Tibial nerve (tissue), 4 donors: ENCODE measurements at regions not wholly inside any gene's neighbourhood (a gene's known extent, or its start where the extent isn't known, plus 50 kb on each side); places are given as distances from the start of the nearest gene placed in this dataset.

Experiments used
- DNase-seq, 2 donors: peaks; one replicate each; pipeline ENCODE4 v3.0.0-alpha.2; 2019; ENCODE audit warnings: low spot score in 2 of 2
- H3K27ac ChIP-seq, 4 donors: fragments of 200-600 bp; sonication (generic) in 3 of 4; one replicate each; pipeline ENCODE4 v1.5.1; 2017 to 2019; ENCODE audit warnings: mild to moderate bottlenecking in 1 of 4
- H3K27me3 ChIP-seq, 2 donors: fragments of 200-600 bp; sonication (generic) in 1 of 2; one replicate each; pipeline versions ENCODE4 v1.5.1 to v1.6.0; 2017 to 2019
- H3K36me3 ChIP-seq, 3 donors: fragments of 200-600 bp; sonication (generic); one replicate each; pipeline ENCODE4 v1.5.1; 2018 to 2019
- H3K4me1 ChIP-seq, 4 donors: fragments of 200-600 bp; sonication (generic) in 3 of 4; one replicate each; pipeline ENCODE4 v1.5.1; 2017 to 2019
- H3K4me3 ChIP-seq, 4 donors: fragments of 200-600 bp; sonication (generic) in 3 of 4; one replicate each; pipeline ENCODE4 v1.5.1; 2017 to 2019; ENCODE audit warnings: mild to moderate bottlenecking in 1 of 4, moderate library complexity in 1 of 4
- H3K9me3 ChIP-seq, 4 donors: fragments of 200-600 bp; sonication (generic) in 3 of 4; one replicate each; pipeline ENCODE4 v1.5.1; 2017 to 2019
- CTCF ChIP-seq, 5 experiments: fragments of 200-600 bp in 3 of 5; fragments of 450-650 bp in 2 of 5; sonication (generic) in 3 of 5; IDR thresholded peaks; one replicate each; pipeline ENCODE4 v1.5.1; 2016 to 2019; ENCODE audit warnings: antibody characterized with exemption in 5 of 5, mild to moderate bottlenecking in 3 of 5, moderate library complexity in 2 of 5
- EP300 ChIP-seq, 2 donors: sonication (generic); formaldehyde crosslinking; IDR thresholded peaks; one replicate each; pipeline ENCODE4 v1.6.1; 2017; ENCODE audit warnings: antibody characterized with exemption in 2 of 2, mild to moderate bottlenecking in 1 of 2
- POLR2A ChIP-seq, 2 donors: fragments of 450-650 bp; IDR thresholded peaks; one replicate each; pipeline ENCODE4 v1.6.1; 2017; ENCODE audit warnings: antibody characterized with exemption in 2 of 2, mild to moderate bottlenecking in 2 of 2, moderate library complexity in 2 of 2
- WGBS, 2 donors: methylation state at CpG; one replicate each; pipeline ENCODE4 v1.1.5; 2018; 5-methylcytosine and 5-hydroxymethylcytosine counted together

GRCh38 chr5:54404568-54404967, 50.9 kb upstream of the HSPB3 start:
- DNase-seq, result no peak
- Histone ChIP-seq H3K36me3 (no peaks in the 10 kb centered on the region), H3K4me3 (no peak overlapping the region), H3K27ac (peak overlapping the region in 2 of 4 donors; percentile 37 to 63), H3K4me1 (peaks cover 0 to 15% (median 0%) of the 10 kb centered on the region in 4 donors), H3K9me3 (no peaks in the 10 kb centered on the region), H3K27me3 (no peaks in the 10 kb centered on the region)
- 32 to 36% methylated on average over 3 of the region's 3 CpGs for WGBS, 2 donors
- no peak for TF ChIP-seq CTCF (IDR thresholded peaks at IDR 0.05)
- TF ChIP-seq POLR2A (IDR thresholded peaks at IDR 0.05), result no peak
- no peak for TF ChIP-seq EP300 (IDR thresholded peaks at IDR 0.05)

- no peak overlapping the region for H3K4me3 ChIP-seq
- TF ChIP-seq POLR2A (IDR thresholded peaks at IDR 0.05) (no peak), CTCF (IDR thresholded peaks at IDR 0.05) (no peak), EP300 (IDR thresholded peaks at IDR 0.05) (no peak)
- H3K27me3 ChIP-seq, result no peaks in the 10 kb centered on the region
- WGBS, 2 donors, result 72 to 81% methylated on average over 4 of the region's 4 CpGs
- H3K27ac ChIP-seq, result peak overlapping the region in 2 of 4 donors; percentile 37 to 63
- H3K9me3 ChIP-seq, result no peaks in the 10 kb centered on the region
- H3K4me1 ChIP-seq, result peaks cover 0 to 15% (median 0%) of the 10 kb centered on the region in 4 donors
- H3K36me3 ChIP-seq, result no peaks in the 10 kb centered on the region
- no peak for DNase-seq
These were observed 51.5 kb upstream of the HSPB3 start for GRCh38 chr5:54403885-54404416.

DNA sequence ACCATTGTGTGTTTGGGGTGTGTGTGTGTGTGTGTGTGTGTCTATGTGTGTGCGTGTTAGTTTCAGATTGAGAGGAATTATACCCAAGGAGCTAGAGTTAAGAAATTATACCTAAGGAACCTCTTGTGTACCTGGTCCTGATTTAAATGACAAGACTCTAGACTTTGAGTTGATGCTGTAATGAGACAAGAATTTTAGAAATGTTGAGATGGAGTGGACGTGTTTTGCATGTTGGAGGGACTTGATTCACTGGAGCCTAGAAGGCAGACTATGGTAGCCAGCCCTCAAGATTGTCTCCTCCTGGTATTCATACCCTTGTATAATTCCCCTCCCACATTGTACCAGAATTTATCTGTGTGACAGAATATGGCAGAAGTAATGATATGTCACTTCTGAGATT, 52.4 kb upstream of the HSPB3 start:
- DNase-seq, result no peak
- no peak overlapping the region for H3K4me3 ChIP-seq
- H3K9me3 ChIP-seq, result no peaks in the 10 kb centered on the region
- TF ChIP-seq CTCF (IDR thresholded peaks at IDR 0.05) (no peak), POLR2A (IDR thresholded peaks at IDR 0.05) (no peak), EP300 (IDR thresholded peaks at IDR 0.05) (no peak)
- no peaks in the 10 kb centered on the region for H3K36me3 ChIP-seq
- H3K4me1 ChIP-seq, result peaks cover 0 to 15% (median 0%) of the 10 kb centered on the region in 4 donors
- 79 to 85% methylated on average over 2 of the region's 2 CpGs for WGBS, 2 donors
- H3K27me3 ChIP-seq, result no peaks in the 10 kb centered on the region
- peak overlapping the region in 1 of 4 donors; percentile 63 for H3K27ac ChIP-seq

- no peaks in the 10 kb centered on the region for H3K36me3 ChIP-seq
- no peak overlapping the region for H3K4me3 ChIP-seq
- DNase-seq, result no peak
- 31 to 42% methylated on average over 2 of the region's 2 CpGs for WGBS, 2 donors
- no peak overlapping the region for H3K27ac ChIP-seq
- no peaks in the 10 kb centered on the region for H3K9me3 ChIP-seq
- peaks cover 0 to 15% (median 0%) of the 10 kb centered on the region in 4 donors for H3K4me1 ChIP-seq
- TF ChIP-seq EP300 (IDR thresholded peaks at IDR 0.05) (no peak), CTCF (IDR thresholded peaks at IDR 0.05) (no peak), POLR2A (IDR thresholded peaks at IDR 0.05) (no peak)
- no peaks in the 10 kb centered on the region for H3K27me3 ChIP-seq
These were observed 54.0 kb upstream of the HSPB3 start for GRCh38 chr5:54401515-54401914.

GRCh38 chr5:54398191-54398590, 57.3 kb upstream of the HSPB3 start:
- Histone ChIP-seq H3K27me3 (no peaks in the 10 kb centered on the region), H3K4me1 (no peaks in the 10 kb centered on the region), H3K36me3 (no peaks in the 10 kb centered on the region), H3K4me3 (no peak overlapping the region), H3K27ac (no peak overlapping the region), H3K9me3 (no peaks in the 10 kb centered on the region)
- no peak for DNase-seq
- WGBS, 2 donors, result 91 to 94% methylated on average over 1 of the region's 1 CpG
- TF ChIP-seq CTCF (IDR thresholded peaks at IDR 0.05), result no peak
- no peak for TF ChIP-seq POLR2A (IDR thresholded peaks at IDR 0.05)
- no peak for TF ChIP-seq EP300 (IDR thresholded peaks at IDR 0.05)
